GM19397 (cell line): ENCODE measurements at regions not wholly inside any gene's neighbourhood (a gene's known extent, or its start where the extent isn't known, plus 50 kb on each side); places are given as distances from the start of the nearest gene placed in this dataset.

ENCODE experiments used
- ATAC-seq: cut with Tn5 transposase; IDR thresholded peaks from one replicate; pipeline ENCODE4 v1.9.1; 2021; ENCODE audit warnings: mild to moderate bottlenecking, moderate library complexity; ENCODE audit not compliant: unreplicated experiment

GRCh38 chr9:95822583-95823431, 52.7 kb upstream of the ERCC6L2 start:
- ATAC-seq: peak; percentile 85

GRCh38 chr9:95822015-95822414, 53.5 kb upstream of the ERCC6L2 start:
- ATAC-seq: no peak

GRCh38 chr9:95820074-95820473, 55.4 kb upstream of the ERCC6L2 start:
- ATAC-seq: no peak

- ATAC-seq: no peak
Measured at GRCh38 chr9:95819636-95820035, 55.9 kb upstream of the ERCC6L2 start.

DNA sequence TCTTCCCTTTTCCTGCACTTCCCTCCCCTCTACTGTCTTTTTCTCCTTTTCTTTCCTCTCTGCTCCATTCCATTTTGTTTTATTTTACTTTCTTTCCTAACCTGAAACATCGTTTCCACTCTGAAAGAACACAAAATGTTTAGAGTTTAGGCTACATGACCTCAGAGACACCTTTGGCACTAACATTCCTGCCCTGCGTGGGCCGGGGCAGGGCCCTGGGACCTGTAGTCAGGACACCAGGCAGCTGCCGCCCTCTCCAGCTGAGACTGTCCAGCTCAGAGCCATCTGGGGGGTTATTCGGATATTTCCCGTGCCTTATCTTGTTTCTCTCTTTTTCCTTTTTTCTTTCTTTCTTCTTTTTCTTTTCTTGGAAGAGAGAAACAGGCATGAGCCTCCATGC, 58.3 kb upstream of the ERCC6L2 start:
- no peak for ATAC-seq

GRCh38 chr9:95816716-95817115, 58.8 kb upstream of the ERCC6L2 start:
- ATAC-seq: no peak

DNA sequence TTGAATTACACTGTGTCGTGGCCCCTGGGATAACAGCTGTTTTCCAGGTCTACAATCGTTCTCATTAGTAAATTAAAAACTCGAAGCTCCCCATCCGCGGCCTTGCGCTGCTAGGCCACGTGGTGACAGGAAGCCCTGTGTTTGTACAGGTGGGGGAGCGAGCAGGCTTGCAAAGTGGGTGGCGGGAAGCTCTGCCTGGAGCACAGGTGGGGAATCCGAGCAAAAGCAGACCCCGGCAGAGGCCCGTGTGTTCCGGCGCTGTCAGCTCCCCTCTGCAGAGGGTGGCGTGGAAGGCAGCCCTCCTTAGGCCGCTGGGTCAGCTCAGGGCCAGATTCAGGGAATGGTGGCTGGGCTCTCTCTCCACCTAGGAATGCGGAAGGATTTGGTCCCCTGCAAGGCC, 59.5 kb upstream of the ERCC6L2 start:
- ATAC-seq: no peak

GRCh38 chr9:95815133-95815532, 60.4 kb upstream of the ERCC6L2 start:
- ATAC-seq: no peak

GRCh38 chr9:95813923-95814322, 61.6 kb upstream of the ERCC6L2 start:
- no peak for ATAC-seq

- ATAC-seq: no peak
Measured at GRCh38 chr9:95810814-95811213, 64.7 kb upstream of the ERCC6L2 start.

GRCh38 chr9:95810133-95810532, 65.4 kb upstream of the ERCC6L2 start:
- ATAC-seq: no peak

GRCh38 chr9:95809686-95810085, 65.8 kb upstream of the ERCC6L2 start:
- ATAC-seq: no peak

DNA sequence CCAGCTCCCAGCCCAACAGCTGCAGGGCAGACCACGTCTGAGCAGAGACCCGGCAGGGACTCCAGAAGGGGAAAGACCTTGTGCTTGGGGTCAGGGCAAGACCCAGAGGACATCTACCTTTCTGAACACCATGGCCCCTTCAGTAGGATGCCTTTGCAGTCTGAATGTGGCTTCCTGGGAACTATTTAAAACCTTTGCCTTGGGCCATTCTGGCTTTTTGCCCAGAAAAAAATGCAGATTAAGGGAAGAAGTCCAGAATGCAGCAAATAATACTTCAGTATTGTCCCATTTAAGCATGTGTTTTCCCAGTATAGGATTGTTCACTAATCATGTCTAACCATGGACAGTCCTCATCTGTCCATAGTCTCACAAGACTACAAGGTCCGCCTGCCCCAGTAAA, 67.5 kb upstream of the ERCC6L2 start:
- ATAC-seq: no peak

GRCh38 chr9:95807326-95807947, 68.1 kb upstream of the ERCC6L2 start:
- ATAC-seq: no peak

- ATAC-seq: no peak
Measured at GRCh38 chr9:95803197-95803596, 72.3 kb upstream of the ERCC6L2 start.

DNA sequence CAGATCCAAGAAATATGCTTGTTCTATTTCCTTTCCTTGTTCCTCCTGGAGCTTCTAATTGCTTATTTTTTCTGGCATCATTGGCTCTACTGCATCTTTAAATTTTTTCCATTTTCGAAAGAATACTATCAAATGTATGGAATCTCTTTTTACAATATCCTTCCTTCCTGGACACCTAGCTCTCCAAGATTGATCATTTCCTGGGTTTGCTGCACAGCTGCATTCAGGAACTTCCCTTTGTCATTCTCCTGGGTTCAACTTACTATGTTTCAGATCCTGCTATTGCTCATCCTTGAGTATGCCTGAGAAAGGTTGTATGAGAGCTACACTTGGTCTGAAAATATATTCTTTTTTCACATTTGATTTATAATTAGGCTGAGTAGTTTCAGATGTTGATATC, 73.7 kb upstream of the ERCC6L2 start:
- ATAC-seq: no peak

DNA sequence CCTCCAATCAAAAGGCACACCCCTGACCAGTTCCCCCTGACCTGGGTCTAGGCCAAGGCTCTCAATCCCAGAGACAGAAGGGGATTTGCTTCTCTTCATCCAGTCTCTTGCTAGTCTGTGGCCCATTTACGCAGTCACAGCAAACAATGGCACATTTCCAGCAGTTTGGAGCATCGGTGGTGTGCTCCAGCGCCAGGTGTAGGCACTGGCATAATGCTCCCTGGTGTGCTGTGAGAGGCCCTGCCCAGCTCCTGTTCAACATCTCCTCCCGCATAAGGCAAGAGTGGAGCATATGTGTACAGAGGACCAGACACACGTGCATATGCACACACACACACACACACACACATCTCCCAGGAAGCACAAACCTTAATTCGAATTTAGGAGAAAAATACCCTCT, 79.5 kb upstream of the ERCC6L2 start:
- ATAC-seq: no peak

- ATAC-seq: no peak
Measured at GRCh38 chr9:95793924-95794828, 81.3 kb upstream of the ERCC6L2 start.

GRCh38 chr9:95791695-95792094, 83.8 kb upstream of the ERCC6L2 start:
- no peak for ATAC-seq

- ATAC-seq: no peak
Measured at GRCh38 chr9:95791286-95791685, 84.2 kb upstream of the ERCC6L2 start.

GRCh38 chr9:95788521-95788991, 86.9 kb upstream of the ERCC6L2 start:
- no peak for ATAC-seq
